Ureter (tissue), 1 donor: ENCODE measurements at regions not wholly inside any gene's neighbourhood (a gene's known extent, or its start where the extent isn't known, plus 50 kb on each side); places are given as distances from the start of the nearest gene placed in this dataset.

ENCODE experiments used
- DNase-seq: peaks from one replicate; pipeline ENCODE4 v3.0.0-alpha.2; 2020; ENCODE audit warnings: low spot score
- donor health status: DM: yes; HTN: yes; CAD: no.

DNA sequence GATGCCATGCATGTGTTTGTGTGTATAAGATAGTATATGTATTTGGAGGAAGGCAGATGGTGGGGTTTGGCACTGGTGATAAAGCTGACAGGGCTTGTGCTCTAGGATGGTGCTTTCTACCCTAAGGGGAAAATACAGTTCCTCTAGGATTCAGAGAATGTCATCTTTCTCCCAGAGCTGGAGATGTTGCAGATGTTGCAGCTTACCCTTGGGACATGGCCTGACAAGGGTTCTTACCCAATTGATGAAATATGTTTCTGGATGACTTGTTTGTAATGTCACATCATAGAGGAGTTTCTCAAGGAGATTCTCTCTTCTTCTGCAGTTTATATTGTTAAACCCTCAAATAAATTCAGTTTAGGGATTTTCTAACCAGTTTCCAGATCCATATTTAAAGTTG lies 52.5 kb upstream of the PITX2 start:
- DNase-seq, result no peak

DNA sequence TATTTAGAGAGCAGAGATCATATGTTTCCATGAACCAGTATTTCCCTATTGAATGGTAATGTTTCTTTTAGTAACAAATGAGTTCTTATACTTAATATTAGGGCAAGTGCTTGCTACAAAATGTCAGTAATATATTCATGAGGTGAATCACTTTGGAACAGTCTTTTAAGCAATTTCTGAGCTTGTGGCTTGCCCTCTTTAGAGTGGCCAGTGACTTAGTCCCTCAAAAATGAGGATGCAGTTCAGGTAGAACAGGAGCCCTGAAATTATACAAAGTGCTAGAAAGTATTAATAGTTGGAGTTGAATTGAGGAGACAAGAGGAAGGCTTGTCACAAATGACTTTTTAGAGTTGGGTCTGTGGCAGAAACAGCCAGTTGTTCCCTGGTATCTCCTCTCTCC lies 53.4 kb upstream of the PITX2 start:
- DNase-seq, result no peak

DNA sequence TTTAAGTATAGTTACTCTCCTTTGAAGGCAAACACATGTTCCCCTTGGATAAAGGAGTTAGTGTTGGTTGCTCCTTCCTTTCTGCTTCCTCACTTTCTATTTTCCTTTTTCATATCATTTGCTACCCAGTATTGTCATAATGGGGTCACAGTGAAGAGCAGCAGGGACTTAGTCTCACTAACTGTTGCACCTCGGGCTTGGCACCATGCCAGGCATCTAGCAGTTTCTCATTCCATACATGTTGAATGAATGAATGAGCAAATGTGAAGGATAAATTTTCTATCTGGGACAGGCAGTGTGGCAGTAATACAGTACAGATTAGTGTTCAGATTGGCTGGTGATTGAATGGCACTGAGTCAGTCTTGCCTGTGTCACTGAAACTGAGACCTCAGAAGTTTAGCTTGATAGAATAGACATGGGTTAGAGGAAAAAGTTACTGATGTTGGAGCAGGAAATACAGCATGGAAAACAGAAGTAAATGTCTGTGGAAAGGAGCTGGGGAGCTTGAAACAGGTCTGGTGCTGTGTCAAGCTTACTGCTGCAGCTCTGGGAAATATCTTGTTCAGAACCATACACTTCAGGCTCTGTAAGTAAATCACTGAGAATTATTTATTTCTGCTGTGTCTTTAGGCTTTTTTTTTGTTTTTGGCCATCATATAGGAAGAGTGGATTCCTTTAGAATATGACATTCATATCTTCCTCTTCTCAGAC lies 55.8 kb upstream of the PITX2 start:
- DNase-seq, result no peak

DNA sequence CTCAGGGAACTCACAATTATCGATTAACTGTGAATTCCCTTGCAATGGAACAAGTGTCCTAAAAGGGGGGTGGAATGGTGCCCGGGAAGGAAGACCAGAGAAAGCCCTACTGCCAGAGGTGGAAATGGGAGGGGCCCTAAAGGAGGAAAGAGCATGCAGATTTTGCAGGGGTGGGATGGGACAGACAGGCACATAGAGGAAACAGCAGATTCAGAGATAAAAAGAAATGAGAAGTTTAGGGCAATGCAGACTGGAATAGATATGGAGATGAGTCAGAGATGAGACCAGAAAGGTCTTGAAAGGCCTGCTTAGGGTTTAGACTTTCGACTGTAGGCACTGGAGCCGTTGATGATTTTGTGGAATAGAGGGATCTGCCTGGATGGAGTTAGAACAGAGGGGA lies 57.4 kb upstream of the PITX2 start:
- DNase-seq, result no peak

DNA sequence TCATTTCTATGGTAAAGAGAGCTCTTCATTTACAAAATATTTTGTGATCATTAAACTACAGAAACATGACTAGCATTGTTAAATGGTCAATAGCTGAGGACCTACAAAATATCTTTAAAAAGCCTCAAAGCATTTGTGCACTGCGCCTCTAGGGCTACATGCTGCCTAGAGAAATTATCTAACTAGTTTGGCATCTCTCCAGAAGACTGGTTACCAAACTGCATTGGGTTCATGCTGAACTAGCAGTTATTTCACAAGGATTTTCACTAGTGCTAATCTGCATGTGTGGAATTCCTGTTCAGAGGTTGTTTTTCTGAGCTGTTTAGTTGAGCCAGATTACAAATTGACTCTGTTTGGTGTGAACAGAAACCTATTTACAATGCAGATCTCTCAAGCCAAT lies 58.5 kb upstream of the PITX2 start:
- DNase-seq, result no peak

DNA sequence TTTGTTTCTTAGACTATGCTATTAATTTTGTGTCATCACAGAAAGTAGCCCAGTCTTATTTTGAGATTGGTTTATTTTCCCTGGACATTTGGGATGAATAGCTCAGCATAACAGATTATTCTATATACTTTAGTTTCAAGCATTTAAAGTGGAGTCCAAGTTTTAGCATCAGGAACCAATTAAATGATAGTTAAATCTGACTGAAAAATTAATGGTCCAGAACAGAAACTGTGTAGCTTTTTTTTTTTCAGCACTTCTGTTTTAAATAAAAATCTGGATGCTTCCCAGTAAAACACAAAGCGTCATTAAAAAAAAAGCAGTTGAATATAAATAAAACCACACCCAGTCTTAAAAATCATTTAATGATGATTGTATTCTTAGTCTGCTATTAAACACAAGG lies 59.4 kb upstream of the PITX2 start:
- DNase-seq, result no peak

DNA sequence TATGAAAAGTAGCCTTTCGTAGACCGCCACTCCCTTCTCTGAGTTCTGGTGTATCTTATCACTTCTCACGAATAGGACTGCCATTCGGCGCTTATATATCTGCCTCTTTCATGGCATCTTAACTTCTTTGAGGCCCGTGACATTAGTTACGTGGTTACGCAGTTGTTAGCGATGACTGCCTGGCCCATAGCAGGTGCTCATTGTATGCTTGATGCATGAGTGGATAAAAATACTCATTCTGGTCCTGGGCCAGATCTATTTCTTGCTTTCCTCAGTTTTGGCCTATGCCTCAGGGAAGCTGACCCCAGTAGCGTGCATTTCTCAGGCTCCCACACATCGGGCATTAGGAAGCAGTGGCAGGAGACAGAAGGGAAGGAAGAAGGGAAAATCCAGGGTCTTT lies 60.7 kb upstream of the PITX2 start:
- DNase-seq, result no peak

DNA sequence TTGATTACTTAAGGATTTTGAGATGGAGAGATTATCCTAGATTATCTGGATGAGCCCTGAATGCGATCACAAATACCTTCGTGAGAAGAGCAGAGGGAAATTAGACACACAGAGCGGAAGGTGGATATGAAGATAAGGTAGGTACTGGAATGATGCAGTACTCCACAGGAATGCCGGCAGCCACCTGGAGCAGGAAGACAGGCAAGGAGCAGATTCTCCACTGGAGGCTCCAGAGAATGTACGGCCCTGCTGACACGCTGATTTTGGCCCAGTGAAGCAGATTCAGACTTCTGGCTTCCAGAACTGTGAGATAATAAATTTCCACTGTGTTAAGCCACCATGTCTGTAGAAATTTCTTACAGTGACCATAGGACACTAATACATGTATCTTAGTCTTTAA lies 79.4 kb upstream of the PITX2 start:
- no peak for DNase-seq

DNA sequence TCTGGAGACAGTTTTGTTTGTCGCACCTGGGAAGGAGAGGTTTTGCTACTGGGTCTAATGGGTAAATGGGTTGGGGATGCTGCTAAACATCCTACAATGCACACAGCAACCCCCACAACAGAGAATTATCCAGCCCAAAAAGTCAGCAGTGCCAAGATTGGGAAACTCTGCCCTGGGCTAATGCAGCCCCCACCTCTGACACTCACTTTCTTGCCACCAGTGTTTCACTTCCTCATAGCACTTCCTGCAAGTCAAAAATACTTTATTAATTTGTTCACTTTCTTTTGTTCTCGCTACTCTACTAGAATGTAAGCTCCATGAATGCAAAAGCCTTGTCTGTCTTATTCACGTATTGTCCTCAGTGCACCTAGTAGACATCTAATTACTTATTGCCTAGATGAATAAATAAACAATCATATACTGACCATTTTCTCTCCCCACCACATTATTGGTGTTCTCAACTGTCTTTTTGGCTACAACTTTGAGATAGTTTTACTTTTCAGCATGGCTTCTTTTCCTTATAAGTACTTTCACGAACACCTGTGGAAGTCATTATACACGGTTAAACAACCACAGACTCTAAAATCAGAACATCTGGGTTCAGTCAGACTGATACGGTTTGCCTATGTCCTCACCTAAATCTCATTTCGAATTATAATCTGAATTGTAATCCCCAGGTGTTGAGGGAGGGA lies 82.0 kb upstream of the PITX2 start:
- DNase-seq, result no peak

DNA sequence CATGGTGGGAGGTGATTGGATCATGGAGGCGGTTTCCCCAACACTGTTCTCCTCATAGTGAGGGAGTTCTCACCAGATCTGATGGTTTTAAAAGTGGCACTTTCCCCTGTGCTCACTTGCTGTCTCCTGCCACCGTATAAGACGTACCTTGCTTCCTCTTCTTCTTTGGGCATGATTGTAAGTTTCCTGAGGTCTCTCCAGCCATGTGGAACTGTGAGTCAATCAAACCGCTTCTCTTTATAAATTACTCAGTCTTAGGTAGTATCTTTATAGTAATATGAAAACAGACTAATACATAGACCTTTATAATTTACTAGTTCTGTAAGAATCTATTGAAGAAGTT lies 82.5 kb upstream of the PITX2 start:
- no peak for DNase-seq

DNA sequence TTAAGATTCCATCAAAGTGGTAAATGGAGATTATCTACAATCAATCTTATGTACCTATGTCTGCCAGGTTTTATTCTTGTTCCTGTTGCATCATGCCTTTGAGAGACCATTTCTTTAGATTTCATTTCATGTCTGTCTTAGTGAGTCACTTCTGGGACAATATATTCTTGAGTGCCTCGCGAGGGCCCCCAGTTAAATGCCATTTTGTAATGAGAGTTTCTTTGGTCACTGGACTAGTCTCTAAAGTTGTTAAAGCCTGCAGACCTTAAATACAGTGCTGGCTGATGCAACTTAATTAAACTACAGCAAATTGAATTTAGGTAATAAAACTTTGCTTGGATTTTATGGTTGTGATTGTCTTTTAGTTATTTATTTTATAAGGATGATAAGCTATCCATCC lies 87.2 kb upstream of the PITX2 start:
- no peak for DNase-seq

DNA sequence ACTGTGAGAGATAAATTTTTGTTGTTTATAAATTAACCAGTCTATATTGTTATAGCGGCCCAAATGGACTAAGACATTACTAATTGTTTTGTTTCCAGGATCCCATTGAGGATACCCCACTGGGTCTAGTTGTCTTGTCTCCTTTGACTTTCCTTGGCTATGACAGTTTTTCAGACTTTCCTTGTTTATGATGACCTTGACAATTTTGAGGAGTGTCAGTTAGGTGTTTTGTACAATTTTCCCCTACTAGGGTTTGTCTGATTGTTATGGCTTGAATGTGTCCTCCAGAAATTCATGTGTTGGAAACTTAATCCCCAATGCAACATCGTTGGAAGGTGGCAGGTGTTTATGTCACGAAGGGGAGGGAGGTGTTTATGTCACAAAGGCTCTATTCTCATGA lies 89.6 kb upstream of the PITX2 start:
- no peak for DNase-seq

DNA sequence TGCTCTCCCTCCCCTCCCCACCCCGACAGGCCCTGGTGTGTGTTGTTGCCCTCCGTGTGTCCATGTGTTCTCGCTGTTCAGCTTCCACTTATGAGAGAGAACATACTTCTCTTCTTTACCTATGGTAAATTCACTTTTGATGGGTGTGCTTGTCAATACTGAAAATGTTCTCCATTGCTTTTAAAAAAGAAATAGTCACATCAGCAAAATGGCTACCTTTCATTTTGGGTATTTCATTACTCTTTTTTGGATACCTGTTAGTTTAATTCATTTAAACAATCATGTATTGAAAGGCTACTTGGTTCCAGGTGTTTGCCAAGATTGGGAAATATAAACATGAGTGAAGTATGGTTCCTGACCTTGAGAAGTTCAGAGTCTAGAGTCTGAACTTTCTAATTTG lies 107.4 kb upstream of the PITX2 start:
- no peak for DNase-seq

DNA sequence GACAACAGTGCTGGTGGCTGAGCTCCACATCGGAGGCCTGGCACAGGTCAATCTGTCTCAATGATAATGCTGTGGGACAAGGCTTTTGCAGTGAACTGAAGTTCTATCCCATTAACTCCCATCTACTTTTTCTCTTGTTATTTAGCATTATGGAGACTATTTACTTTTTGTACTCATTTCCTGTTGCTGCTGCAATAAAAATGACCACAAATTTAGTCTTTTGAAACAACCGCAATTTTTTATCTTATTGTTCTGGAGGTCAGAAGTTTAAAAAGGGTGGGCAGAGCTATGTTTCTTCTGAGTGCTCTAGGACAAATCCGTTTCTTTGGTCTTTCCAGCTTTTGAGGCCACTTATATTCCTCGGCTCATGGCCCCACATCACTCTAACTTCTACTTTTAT lies 111.0 kb upstream of the PITX2 start:
- no peak for DNase-seq

DNA sequence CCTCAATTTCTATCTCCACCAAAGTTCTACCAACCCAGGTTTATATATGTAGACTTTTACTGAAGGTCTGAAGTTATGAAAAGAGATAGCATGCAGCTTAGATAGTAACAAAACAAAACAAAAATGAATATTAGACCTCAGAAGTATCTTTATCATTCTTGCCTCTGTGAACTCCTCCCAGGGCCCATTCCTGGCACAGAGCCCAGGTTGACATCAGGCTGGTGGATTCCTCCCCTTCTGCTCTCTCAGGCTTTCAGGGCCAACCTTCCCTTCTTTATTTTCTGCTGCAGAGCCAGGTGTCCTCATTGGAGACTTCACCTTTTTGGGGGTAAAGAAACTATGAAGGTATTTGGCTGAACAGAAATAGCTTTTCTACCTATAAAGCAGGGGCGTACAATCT lies 112.8 kb upstream of the PITX2 start:
- DNase-seq, result no peak

DNA sequence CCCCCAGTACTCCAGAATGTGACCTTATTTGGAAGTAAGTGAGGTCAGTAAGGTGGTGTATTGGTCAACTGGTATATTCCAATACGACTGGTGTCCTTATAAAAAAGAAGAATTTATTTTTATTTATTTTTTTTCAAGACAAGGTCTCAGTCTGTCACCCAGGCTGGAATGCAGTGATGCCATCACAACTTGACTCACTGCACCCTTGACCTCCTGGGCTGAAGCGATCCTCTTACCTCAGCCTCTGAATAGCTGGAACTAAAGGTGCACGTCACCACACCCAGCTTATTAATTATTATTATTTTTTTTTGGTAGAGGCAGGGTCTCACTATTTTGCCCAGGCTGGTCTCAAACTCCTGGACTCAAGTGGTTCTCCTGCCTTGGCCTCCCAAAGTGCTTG lies 115.1 kb upstream of the PITX2 start:
- DNase-seq, result no peak

DNA sequence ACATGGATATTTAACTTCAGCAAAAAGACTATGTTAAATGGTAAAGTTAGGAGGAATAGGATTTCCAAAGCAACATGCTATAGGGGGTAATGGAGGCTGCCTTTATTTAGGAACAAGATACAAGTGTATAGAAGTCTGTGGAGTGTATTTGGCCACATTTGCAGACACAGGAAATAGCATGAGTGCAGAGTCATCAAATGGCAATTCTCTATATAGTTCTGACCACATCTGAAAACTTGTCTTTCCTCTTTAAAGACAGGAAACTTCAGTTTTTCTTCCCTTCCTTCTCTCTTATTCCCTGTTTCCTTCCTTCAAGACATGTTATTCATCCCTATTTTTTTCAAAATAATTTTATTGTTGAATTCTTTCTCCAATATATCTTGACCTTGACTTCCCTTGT lies 119.3 kb upstream of the PITX2 start:
- no peak for DNase-seq

DNA sequence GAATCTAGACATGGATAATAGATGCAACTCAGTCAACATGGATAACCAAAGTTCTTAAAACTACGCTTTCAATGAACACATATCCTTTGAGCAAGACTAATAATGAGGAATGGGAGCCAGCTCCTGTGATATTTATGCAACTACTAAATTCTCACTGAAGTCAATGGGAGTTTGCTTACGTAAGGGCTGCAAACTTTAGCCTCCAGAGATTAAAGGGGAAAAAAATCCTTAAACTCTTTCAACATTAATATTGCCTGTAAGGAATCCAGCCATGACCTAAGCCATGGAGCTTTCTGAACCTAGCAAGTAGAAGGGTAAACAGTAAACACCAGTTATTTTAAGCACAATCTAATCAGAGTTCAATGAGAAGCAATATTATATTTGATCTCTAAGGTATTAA lies 125.2 kb upstream of the PITX2 start:
- DNase-seq, result no peak

DNA sequence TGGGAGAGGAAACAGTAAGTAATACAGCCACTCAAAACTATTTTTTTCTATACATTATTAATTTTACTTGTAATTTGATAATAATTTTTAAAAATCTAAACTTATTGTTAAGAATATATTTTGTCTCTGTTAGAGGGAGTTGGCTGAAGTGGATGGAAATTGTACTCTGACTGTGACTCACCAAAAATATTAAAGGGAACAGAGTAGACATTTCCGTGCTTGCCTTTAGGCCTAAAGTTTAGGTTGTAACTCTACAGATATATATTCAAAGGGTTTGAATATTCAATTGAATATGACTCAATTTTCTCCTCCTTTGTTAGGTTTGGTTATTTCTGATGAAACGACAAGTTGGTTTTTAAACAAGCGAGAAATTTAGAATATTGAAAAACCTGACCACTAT lies 128.3 kb upstream of the PITX2 start:
- no peak for DNase-seq

DNA sequence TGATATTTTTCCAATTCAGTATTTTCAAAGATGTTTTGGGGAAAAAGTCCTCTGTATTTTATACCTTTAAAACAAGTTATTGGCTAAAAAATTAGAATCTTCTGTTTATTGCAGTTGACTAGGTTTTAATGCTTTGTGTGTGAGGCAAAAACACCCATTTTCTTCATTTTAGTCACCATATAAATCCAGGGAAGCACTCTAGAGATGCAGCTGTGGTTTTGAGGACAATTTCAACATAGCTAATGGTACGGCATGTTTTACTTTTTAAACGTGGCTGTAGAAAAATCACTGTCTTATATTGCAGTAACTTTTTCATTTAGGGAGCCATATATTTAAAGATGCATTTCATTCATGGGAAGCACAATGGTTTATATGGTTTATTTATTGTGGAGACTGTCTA lies 129.1 kb upstream of the PITX2 start:
- no peak for DNase-seq

DNA sequence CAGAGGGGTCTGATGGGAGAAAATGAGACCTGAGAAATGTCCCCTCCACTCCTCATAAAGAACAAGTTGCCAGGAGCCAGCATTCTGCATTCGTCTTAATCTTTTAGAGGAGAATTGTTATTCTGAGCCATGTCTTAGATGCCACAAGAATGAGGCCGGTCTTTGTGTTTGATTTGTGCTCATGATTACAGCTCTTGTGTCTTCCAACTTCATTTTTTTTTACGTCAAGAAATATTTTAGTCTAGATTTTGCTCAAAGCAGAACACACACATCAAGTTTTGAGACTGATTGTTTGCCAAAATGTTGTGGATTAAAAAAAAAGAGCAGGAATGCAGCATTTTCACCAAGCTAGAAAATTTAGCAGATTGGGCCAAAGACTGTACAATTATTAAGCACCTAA lies 130.6 kb upstream of the PITX2 start:
- no peak for DNase-seq

DNA sequence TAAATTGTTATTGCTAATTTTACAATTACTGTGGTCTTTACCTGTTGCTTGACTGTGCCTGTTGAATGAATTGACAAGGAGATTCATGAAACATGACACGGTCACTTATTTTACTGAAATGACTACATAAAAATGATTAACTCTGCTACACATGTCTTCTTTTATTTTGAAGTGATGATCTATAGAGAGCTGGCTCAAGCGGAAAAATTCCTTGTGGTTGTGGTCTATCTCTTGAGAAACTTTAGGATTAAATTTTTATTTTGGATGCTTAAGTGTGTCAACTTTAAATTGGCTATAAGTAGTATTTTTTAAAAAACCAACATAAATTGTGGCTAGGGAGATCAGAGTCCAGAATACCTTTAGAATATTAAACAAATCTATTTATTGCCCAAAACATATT lies 131.8 kb upstream of the PITX2 start:
- DNase-seq, result no peak

DNA sequence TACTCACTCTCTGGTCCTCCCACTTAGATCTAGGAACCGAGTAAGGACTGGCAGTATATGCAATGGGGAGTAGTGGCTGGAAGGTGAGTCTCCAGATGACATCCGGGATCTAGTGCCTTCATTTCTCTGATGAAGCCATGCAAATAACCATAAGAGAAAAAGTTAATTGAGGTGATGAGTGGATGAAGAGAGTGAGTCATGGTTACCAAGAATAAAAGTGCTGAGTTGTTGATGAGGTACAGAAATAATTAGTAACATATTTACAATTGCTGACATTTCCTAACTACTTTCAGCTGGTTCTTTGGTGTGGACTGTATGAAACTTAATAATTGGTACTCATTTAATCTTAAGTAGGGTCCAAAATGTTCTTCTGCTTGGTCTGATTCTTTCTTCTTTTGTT lies 146.7 kb upstream of the PITX2 start:
- DNase-seq, result no peak

DNA sequence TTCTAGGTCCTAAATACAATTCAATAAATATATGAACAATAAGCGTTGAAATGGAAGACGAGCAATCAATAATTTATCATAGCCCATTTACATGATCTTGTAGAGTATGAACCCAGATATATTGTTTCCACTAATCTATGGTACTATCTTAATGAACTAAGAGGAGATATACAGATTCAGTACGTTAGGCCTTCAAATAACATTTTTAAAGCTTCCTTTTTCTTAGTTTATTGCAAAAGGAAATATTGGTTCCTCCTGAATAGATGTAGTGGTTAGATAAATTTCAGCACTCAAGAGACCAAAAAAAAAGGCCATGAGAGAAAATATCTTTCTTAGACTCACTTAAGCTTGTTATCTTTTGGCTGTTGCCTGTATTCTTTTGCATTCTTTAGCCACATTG lies 147.5 kb upstream of the PITX2 start:
- no peak for DNase-seq
